Stimulated activated CD4-positive, alpha-beta T cell treated with anti-CD3 and anti-CD28 coated beads, Interleukin-4, amount 100 ng/mL, for 48 hours (primary cell): ENCODE measurements at regions not wholly inside any gene's neighbourhood (a gene's known extent, or its start where the extent isn't known, plus 50 kb on each side); places are given as distances from the start of the nearest gene placed in this dataset.

Experiments
- DNase-seq, 2 donors: peaks; one replicate each; pipeline ENCODE4 v3.0.0-alpha.2; 2020; ENCODE audit warnings: low read depth in 2 of 2

- no peak for DNase-seq
These were observed 146.8 kb upstream of the PMEPA1 start for GRCh38 chr20:57856658-57857057.

GRCh38 chr20:57851796-57852195, 142.0 kb upstream of the PMEPA1 start:
- DNase-seq: no peak

GRCh38 chr20:57851025-57851682, 141.3 kb upstream of the PMEPA1 start:
- DNase-seq: no peak

- no peak for DNase-seq
These were observed 139.9 kb upstream of the PMEPA1 start for GRCh38 chr20:57849521-57850215.

- no peak for DNase-seq
These were observed 139.3 kb upstream of the PMEPA1 start for GRCh38 chr20:57849121-57849520.

GRCh38 chr20:57848282-57848681, 138.5 kb upstream of the PMEPA1 start:
- DNase-seq: no peak

- no peak for DNase-seq
These were observed 137.3 kb upstream of the PMEPA1 start for GRCh38 chr20:57847104-57847503.

GRCh38 chr20:57844626-57845596, 135.1 kb upstream of the PMEPA1 start:
- DNase-seq: no peak

- DNase-seq: no peak
These were observed 134.3 kb upstream of the PMEPA1 start for GRCh38 chr20:57843941-57844625.

- no peak for DNase-seq
These were observed 132.9 kb upstream of the PMEPA1 start for GRCh38 chr20:57842720-57843119.

GRCh38 chr20:57841297-57841866, 131.6 kb upstream of the PMEPA1 start:
- DNase-seq: no peak

- DNase-seq: no peak
These were observed 130.9 kb upstream of the PMEPA1 start for GRCh38 chr20:57840504-57841296.

- no peak for DNase-seq
These were observed 130.3 kb upstream of the PMEPA1 start for GRCh38 chr20:57840066-57840465.

GRCh38 chr20:57838670-57839151, 128.9 kb upstream of the PMEPA1 start:
- no peak for DNase-seq

- DNase-seq: no peak
These were observed 127.6 kb upstream of the PMEPA1 start for GRCh38 chr20:57837208-57838035.

- DNase-seq: no peak
These were observed 126.0 kb upstream of the PMEPA1 start for GRCh38 chr20:57835588-57836455.

- no peak for DNase-seq
These were observed 125.2 kb upstream of the PMEPA1 start for GRCh38 chr20:57835074-57835452.

GRCh38 chr20:57834306-57835073, 124.7 kb upstream of the PMEPA1 start:
- DNase-seq: no peak
